ENCODE measurements at regions not wholly inside any gene's neighbourhood (a gene's known extent, or its start where the extent isn't known, plus 50 kb on each side); places are given as distances from the start of the nearest gene placed in this dataset.

DNA sequence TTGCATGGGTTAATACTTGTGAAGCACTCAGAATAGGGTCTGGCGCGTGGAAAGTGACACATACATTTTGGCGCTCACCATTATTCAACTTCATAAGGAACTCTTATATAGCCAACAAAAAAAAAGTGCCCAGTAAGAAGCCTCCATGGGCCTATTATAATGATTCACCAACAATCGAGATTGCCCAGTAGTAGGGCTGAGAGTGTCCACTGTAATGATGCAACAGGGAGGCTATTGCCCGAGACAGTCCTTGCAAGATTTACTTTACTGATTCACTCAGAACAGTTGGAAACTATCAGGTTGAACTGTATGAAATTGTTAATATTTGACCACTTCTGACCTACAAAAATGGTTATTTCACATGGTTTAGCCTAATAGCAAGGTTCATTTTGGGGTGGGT is 86.0 kb downstream of the PJA1 start:
- no peaks in the 10 kb centered on the region; the same call in none of the 2 replicates for H4K20me1 ChIP-seq (ENCODE audit: insufficient read depth, low read length)
- H2AK5ac ChIP-seq (ENCODE audit: low read depth, low read length) = no peak overlapping the region
- H3K27ac ChIP-seq (ENCODE audit: insufficient read depth, low read length) = no peak overlapping the region
- TF ChIP-seq RCOR1 (IDR thresholded peaks at IDR 0.05; ENCODE audit: insufficient replicate concordance, low read length) (no peak), CEBPB (IDR thresholded peaks at IDR 0.05; ENCODE audit: low read depth, low read length) (peak; percentile 61; the same call in 1 of the 2 replicates), CHD1 (IDR thresholded peaks at IDR 0.05; ENCODE audit: low read depth, low read length) (no peak), BHLHE40 (IDR thresholded peaks at IDR 0.05; ENCODE audit: low read depth, low read length) (no peak)
- H4K8ac ChIP-seq (ENCODE audit: low read depth in 2 of 2, low read length in 2 of 2) = no peak overlapping the region
- H3K4me3 ChIP-seq (ENCODE audit: insufficient read depth, low read depth, low read length) = no peak overlapping the region
- POLR2A ChIA-PET (ENCODE audit: unreplicated experiment) = no interaction called here
- H3K79me1 ChIP-seq (ENCODE audit: low read depth in 1 of 2, low read length in 2 of 2) = no peaks in the 10 kb centered on the region
- in situ Hi-C loops (cut with MboI; ENCODE audit: low sequenced_read_pairs) (no loop called here), intact Hi-C loops (cut with micrococcal nuclease) (no loop called here), dilution Hi-C loops (cut with HindIII; ENCODE audit: low sequenced_read_pairs, unreplicated experiment) (no loop called here)
- H3K23ac ChIP-seq (ENCODE audit: low read depth, low read length) = no peak overlapping the region
- H3K4ac ChIP-seq (ENCODE audit: low read depth, low read length) = no peak overlapping the region
- H2BK20ac ChIP-seq (ENCODE audit: low read depth, low read length) = no peak overlapping the region
- no peak overlapping the region for H4K5ac ChIP-seq (ENCODE audit: low read depth, low read length)
- peak; percentile 36 for DNase-seq
- no peak overlapping the region for H3K56ac ChIP-seq (ENCODE audit: extremely low read depth, insufficient read depth, low read length)
- no CpG with 5 or more reads among the region's 5 CpGs for WGBS, 2 experiments (ENCODE audit: extremely low coverage in 2 of 2, insufficient read length in 1 of 2)
- no peak overlapping the region for H4K91ac ChIP-seq (ENCODE audit: insufficient read depth, low read depth, low read length)
- no peaks in the 10 kb centered on the region for H3K9me3 ChIP-seq (ENCODE audit: control insufficient read depth, insufficient read depth, low read length)
- H3K27me3 ChIP-seq (ENCODE audit: control insufficient read depth, insufficient read depth, low read length) = peaks cover 14% of the 10 kb centered on the region; the same call in 1 of the 2 replicates
- no peak overlapping the region for H2BK15ac ChIP-seq (ENCODE audit: low read depth, low read length)
- BruUV-seq (replicated peaks) = no TSS peak
- H3K36me3 ChIP-seq (ENCODE audit: control insufficient read depth, insufficient read depth, low read length) = no peaks in the 10 kb centered on the region
- no peak for ATAC-seq (ENCODE audit: low read depth)
- H2BK120ac ChIP-seq (ENCODE audit: low read depth, low read length) = no peak overlapping the region
- no peak overlapping the region for H2AFZ ChIP-seq (replicated peaks; ENCODE audit: low read length, poor library complexity)
- 0 out of 2 replicates have a peak, but pooled peaks cover 3% of the 10 kb centered on the region for H3K9me1 ChIP-seq (ENCODE audit: insufficient read depth, low read length)
- no peak overlapping the region for H3K9ac ChIP-seq (ENCODE audit: low read depth, low read length)
- no peak overlapping the region for H3K14ac ChIP-seq (replicated peaks; ENCODE audit: low read depth, low read length)
- peaks cover 10% of the 10 kb centered on the region; the same call in 1 of the 2 replicates for H3K4me1 ChIP-seq (ENCODE audit: control insufficient read depth, insufficient read depth, low read length)
- H3K18ac ChIP-seq (ENCODE audit: low read depth, low read length) = no peak overlapping the region
- H2BK5ac ChIP-seq (ENCODE audit: low read depth, low read length, poor library complexity, severe bottlenecking) = no peak overlapping the region
- no peak overlapping the region for H3K4me2 ChIP-seq (ENCODE audit: low read depth, low read length)
- CTCF ChIA-PET = no interaction called here
- H2AK9ac ChIP-seq (replicated peaks; ENCODE audit: low read depth, low read length, poor library complexity) = no peak overlapping the region

Measured in IMR-90 (cell line).